HG03196 (cell line): ENCODE measurements at regions not wholly inside any gene's neighbourhood (a gene's known extent, or its start where the extent isn't known, plus 50 kb on each side); places are given as distances from the start of the nearest gene placed in this dataset.

Experiments
- ATAC-seq: cut with Tn5 transposase; IDR thresholded peaks from one replicate; pipeline ENCODE4 v1.9.1; 2021; ENCODE audit not compliant: unreplicated experiment

GRCh38 chrX:9191392-9191791, 157.5 kb upstream of the FAM9B start:
- no peak for ATAC-seq

GRCh38 chrX:9195199-9195880, 161.4 kb upstream of the FAM9B start:
- ATAC-seq: no peak

- no peak for ATAC-seq
Measured at GRCh38 chrX:9196961-9197640, 163.2 kb upstream of the FAM9B start.

- no peak for ATAC-seq
Measured at GRCh38 chrX:9204560-9204959, 170.6 kb upstream of the FAM9B start.

GRCh38 chrX:9205599-9206223, 171.8 kb upstream of the FAM9B start:
- no peak for ATAC-seq

- ATAC-seq: no peak
Measured at GRCh38 chrX:9207142-9207541, 173.2 kb upstream of the FAM9B start.

GRCh38 chrX:9211269-9211668, 177.3 kb upstream of the FAM9B start:
- no peak for ATAC-seq

GRCh38 chrX:9221781-9222180, 187.9 kb upstream of the FAM9B start:
- no peak for ATAC-seq

- ATAC-seq: no peak
Measured at GRCh38 chrX:9222299-9222698, 188.4 kb upstream of the FAM9B start.

- ATAC-seq: no peak
Measured at GRCh38 chrX:9227276-9227675, 193.3 kb upstream of the FAM9B start.

- no peak for ATAC-seq
Measured at GRCh38 chrX:9231491-9231890, 197.6 kb upstream of the FAM9B start.

- no peak for ATAC-seq
Measured at GRCh38 chrX:9233141-9233540, 199.2 kb upstream of the FAM9B start.

GRCh38 chrX:9234315-9234714, 200.4 kb upstream of the FAM9B start:
- no peak for ATAC-seq

- no peak for ATAC-seq
Measured at GRCh38 chrX:9235722-9236121, 201.8 kb upstream of the FAM9B start.

- no peak for ATAC-seq
Measured at GRCh38 chrX:9240956-9241355, 207.0 kb upstream of the FAM9B start.

- no peak for ATAC-seq
Measured at GRCh38 chrX:9241427-9241826, 207.5 kb upstream of the FAM9B start.

GRCh38 chrX:9249051-9249846, 215.3 kb upstream of the FAM9B start:
- no peak for ATAC-seq

- no peak for ATAC-seq
Measured at GRCh38 chrX:9252182-9252581, 212.7 kb upstream of the TBL1X start.

- no peak for ATAC-seq
Measured at GRCh38 chrX:9253211-9253610, 211.6 kb upstream of the TBL1X start.

- no peak for ATAC-seq
Measured at GRCh38 chrX:9257718-9258420, 207.0 kb upstream of the TBL1X start.
